ENCODE measurements at regions not wholly inside any gene's neighbourhood (a gene's known extent, or its start where the extent isn't known, plus 50 kb on each side); places are given as distances from the start of the nearest gene placed in this dataset.

DNA sequence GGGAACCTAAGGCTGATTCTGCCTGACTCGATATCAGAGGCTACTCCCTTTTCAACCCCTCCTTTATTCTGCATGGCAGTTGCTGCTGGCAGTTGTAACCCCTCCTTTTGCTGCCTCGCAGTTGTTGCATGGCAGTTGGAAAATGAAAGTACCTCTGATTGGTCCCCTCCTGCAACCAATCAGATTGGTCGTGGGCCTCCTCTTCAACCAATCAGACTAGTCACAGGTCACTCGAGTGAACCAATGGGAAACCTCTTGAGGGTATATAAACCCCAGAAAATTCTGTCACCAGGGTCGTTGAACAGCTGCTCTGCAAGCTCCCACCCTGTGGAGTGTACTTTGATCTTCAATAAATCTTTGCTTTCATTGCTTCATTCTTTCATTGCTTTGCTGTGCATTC, 294.3 kb upstream of the SLC8A1 start:
- no peaks in the 10 kb centered on the region for H4K20me1 ChIP-seq (ENCODE audit: insufficient read depth, low read length)
- ChIA-PET CTCF (ENCODE audit: unreplicated experiment) (no interaction called here), POLR2A (interaction anchor here (1.0 kb wide), 1 partner anchor 12 kb away, joined by 3 read pairs; no protein-coding TSS in a partner anchor)
- no peaks in the 10 kb centered on the region for H3K36me3 ChIP-seq (ENCODE audit: insufficient read depth, low read length)
- intact Hi-C loops (cut with micrococcal nuclease; ENCODE audit: unreplicated experiment) = no loop called here
- H3K4me3 ChIP-seq (ENCODE audit: low read depth, low read length, poor library complexity, severe bottlenecking) = no peak overlapping the region
- H3K4me1 ChIP-seq (ENCODE audit: insufficient read depth, low read length, poor library complexity, severe bottlenecking) = no peaks in the 10 kb centered on the region
- DNase-seq (ENCODE audit: low spot score) = peak; percentile 27
- H3K9me2 ChIP-seq (ENCODE audit: insufficient read depth, low read length) = no peaks in the 10 kb centered on the region
- no peak overlapping the region; the same call in 1 of the 2 replicates for H2AFZ ChIP-seq (ENCODE audit: low read length)
- H3K9me3 ChIP-seq (ENCODE audit: low read length) = no peaks in the 10 kb centered on the region
- peak overlapping the region; percentile 41 for H3K4me2 ChIP-seq (ENCODE audit: low read length)
- BruUV-seq (replicated peaks) = no TSS peak
- H3K27ac ChIP-seq (ENCODE audit: low read depth, low read length, poor library complexity, severe bottlenecking) = no peak overlapping the region
- no peaks in the 10 kb centered on the region for H3K79me2 ChIP-seq (ENCODE audit: insufficient read depth, low read depth, low read length)
- TF ChIP-seq EZH2phosphoT487 (IDR thresholded peaks at IDR 0.05; ENCODE audit: borderline replicate concordance, low read depth, low read length) = no peak
- TF ChIP-seq, protein P1, sequence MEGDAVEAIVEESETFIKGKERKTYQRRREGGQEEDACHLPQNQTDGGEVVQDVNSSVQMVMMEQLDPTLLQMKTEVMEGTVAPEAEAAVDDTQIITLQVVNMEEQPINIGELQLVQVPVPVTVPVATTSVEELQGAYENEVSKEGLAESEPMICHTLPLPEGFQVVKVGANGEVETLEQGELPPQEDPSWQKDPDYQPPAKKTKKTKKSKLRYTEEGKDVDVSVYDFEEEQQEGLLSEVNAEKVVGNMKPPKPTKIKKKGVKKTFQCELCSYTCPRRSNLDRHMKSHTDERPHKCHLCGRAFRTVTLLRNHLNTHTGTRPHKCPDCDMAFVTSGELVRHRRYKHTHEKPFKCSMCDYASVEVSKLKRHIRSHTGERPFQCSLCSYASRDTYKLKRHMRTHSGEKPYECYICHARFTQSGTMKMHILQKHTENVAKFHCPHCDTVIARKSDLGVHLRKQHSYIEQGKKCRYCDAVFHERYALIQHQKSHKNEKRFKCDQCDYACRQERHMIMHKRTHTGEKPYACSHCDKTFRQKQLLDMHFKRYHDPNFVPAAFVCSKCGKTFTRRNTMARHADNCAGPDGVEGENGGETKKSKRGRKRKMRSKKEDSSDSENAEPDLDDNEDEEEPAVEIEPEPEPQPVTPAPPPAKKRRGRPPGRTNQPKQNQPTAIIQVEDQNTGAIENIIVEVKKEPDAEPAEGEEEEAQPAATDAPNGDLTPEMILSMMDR (conservative IDR thresholded peaks at IDR 0.05; ENCODE audit: low read length) = no peak

DNA sequence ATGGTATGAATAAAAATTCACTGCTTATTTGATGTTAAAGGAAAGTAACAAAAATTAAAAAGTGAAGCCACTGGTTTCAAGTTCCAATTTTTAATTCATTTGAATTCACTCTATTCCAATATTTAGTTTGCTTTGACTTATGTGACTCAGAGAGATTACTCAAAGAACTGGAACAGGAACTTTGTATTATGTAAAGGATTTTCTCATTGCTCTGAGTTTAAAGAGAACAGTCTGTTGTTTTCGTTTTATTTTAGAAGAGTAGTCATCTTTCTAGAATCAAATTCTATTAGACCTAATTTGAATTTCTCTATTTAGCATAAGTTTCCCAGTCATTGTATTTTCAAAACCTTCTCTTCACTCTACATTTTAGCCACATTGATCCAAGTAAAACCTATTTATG, 300.1 kb upstream of the SLC8A1 start:
- TF ChIP-seq EZH2phosphoT487 (IDR thresholded peaks at IDR 0.05; ENCODE audit: borderline replicate concordance, low read depth, low read length) = no peak
- TF ChIP-seq, protein P1 (conservative IDR thresholded peaks at IDR 0.05; ENCODE audit: low read length) = no peak
- BruUV-seq (replicated peaks) = no TSS peak
- Histone ChIP-seq H3K9me3 (ENCODE audit: low read length) (no peaks in the 10 kb centered on the region), H3K4me2 (ENCODE audit: low read length) (no peak overlapping the region), H3K36me3 (ENCODE audit: insufficient read depth, low read length) (no peaks in the 10 kb centered on the region), H3K9me2 (ENCODE audit: insufficient read depth, low read length) (no peaks in the 10 kb centered on the region), H3K4me1 (ENCODE audit: insufficient read depth, low read length, poor library complexity, severe bottlenecking) (no peaks in the 10 kb centered on the region), H4K20me1 (ENCODE audit: insufficient read depth, low read length) (no peaks in the 10 kb centered on the region), H3K4me3 (ENCODE audit: low read depth, low read length, poor library complexity, severe bottlenecking) (no peak overlapping the region), H3K79me2 (ENCODE audit: insufficient read depth, low read depth, low read length) (no peaks in the 10 kb centered on the region), H3K27ac (ENCODE audit: low read depth, low read length, poor library complexity, severe bottlenecking) (no peak overlapping the region), H2AFZ (ENCODE audit: low read length) (no peak overlapping the region)
- ChIA-PET CTCF (ENCODE audit: unreplicated experiment) (no interaction called here), POLR2A (no interaction called here)
- intact Hi-C loops (cut with micrococcal nuclease; ENCODE audit: unreplicated experiment) = no loop called here
- no peak for DNase-seq (ENCODE audit: low spot score)

DNA sequence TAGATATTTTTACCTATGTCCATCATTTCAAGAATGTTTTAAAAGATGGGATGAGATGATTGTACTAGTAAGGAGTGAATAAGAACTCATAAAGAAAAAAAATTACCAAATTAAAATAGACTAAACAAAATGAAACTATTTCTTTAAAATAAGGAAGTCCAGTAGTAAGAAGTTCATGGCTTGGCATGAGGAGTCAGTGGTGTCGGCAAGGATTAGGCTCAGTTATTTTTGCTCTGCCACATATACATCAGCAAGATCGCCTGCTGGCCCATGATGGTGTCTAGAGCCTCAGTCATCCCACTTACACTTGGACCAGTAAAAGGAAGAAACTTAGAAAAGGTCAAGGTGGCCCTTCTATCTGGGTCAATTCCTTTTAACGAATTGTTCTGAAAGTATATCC, 300.9 kb upstream of the SLC8A1 start:
- no peaks in the 10 kb centered on the region for H3K4me1 ChIP-seq (ENCODE audit: insufficient read depth, low read length, poor library complexity, severe bottlenecking)
- H2AFZ ChIP-seq (ENCODE audit: low read length) = no peak overlapping the region
- no peak for DNase-seq (ENCODE audit: low spot score)
- no TSS peak for BruUV-seq (replicated peaks)
- no peak overlapping the region for H3K4me3 ChIP-seq (ENCODE audit: low read depth, low read length, poor library complexity, severe bottlenecking)
- H4K20me1 ChIP-seq (ENCODE audit: insufficient read depth, low read length) = no peaks in the 10 kb centered on the region
- no peak overlapping the region for H3K4me2 ChIP-seq (ENCODE audit: low read length)
- POLR2A ChIA-PET = no interaction called here
- H3K79me2 ChIP-seq (ENCODE audit: insufficient read depth, low read depth, low read length) = no peaks in the 10 kb centered on the region
- no peaks in the 10 kb centered on the region for H3K9me3 ChIP-seq (ENCODE audit: low read length)
- H3K36me3 ChIP-seq (ENCODE audit: insufficient read depth, low read length) = no peaks in the 10 kb centered on the region
- TF ChIP-seq, protein P1 (conservative IDR thresholded peaks at IDR 0.05; ENCODE audit: low read length) = no peak
- no peak for TF ChIP-seq EZH2phosphoT487 (IDR thresholded peaks at IDR 0.05; ENCODE audit: borderline replicate concordance, low read depth, low read length)
- H3K27ac ChIP-seq (ENCODE audit: low read depth, low read length, poor library complexity, severe bottlenecking) = no peak overlapping the region
- CTCF ChIA-PET (ENCODE audit: unreplicated experiment) = no interaction called here
- H3K9me2 ChIP-seq (ENCODE audit: insufficient read depth, low read length) = no peaks in the 10 kb centered on the region
- intact Hi-C loops (cut with micrococcal nuclease; ENCODE audit: unreplicated experiment) = no loop called here
